Progenitor cell of endocrine pancreas (in vitro differentiated cells): ENCODE measurements at regions not wholly inside any gene's neighbourhood (a gene's known extent, or its start where the extent isn't known, plus 50 kb on each side); places are given as distances from the start of the nearest gene placed in this dataset.

ENCODE experiments used
- DNase-seq: peaks from one replicate; pipeline ENCODE4 v3.0.0; 2021; ENCODE audit warnings: low spot score; ENCODE audit not compliant: unreplicated experiment
- H3K27ac Mint-ChIP-seq: 2 replicates; pipeline ENCODE4 v1.8.0; 2021; ENCODE audit warnings: mild to moderate bottlenecking, moderate library complexity, mixed read lengths
- H3K27me3 Mint-ChIP-seq: 2 replicates; pipeline ENCODE4 v1.8.0; 2021; ENCODE audit warnings: mixed read lengths
- H3K36me3 Mint-ChIP-seq: 2 replicates; pipeline ENCODE4 v1.8.0; 2022; ENCODE audit warnings: mixed read lengths; ENCODE audit not compliant: insufficient read depth
- H3K4me1 Mint-ChIP-seq: 2 replicates; pipeline ENCODE4 v1.8.0; 2021; ENCODE audit warnings: low read depth, mixed read lengths
- H3K4me3 Mint-ChIP-seq: 2 replicates; pipeline ENCODE4 v1.8.0; 2021; ENCODE audit warnings: low read depth, mild to moderate bottlenecking, moderate library complexity, mixed read lengths
- H3K9me3 Mint-ChIP-seq: 2 replicates; pipeline ENCODE4 v1.8.0; 2021; ENCODE audit warnings: low read depth, mixed read lengths
- CTCF ChIP-seq: fragments of 200-600 bp; sonication (generic); IDR thresholded peaks from one replicate; pipeline ENCODE4 v1.5.0; 2021; ENCODE audit warnings: antibody characterized with exemption, mild to moderate bottlenecking; ENCODE audit not compliant: unreplicated experiment

DNA sequence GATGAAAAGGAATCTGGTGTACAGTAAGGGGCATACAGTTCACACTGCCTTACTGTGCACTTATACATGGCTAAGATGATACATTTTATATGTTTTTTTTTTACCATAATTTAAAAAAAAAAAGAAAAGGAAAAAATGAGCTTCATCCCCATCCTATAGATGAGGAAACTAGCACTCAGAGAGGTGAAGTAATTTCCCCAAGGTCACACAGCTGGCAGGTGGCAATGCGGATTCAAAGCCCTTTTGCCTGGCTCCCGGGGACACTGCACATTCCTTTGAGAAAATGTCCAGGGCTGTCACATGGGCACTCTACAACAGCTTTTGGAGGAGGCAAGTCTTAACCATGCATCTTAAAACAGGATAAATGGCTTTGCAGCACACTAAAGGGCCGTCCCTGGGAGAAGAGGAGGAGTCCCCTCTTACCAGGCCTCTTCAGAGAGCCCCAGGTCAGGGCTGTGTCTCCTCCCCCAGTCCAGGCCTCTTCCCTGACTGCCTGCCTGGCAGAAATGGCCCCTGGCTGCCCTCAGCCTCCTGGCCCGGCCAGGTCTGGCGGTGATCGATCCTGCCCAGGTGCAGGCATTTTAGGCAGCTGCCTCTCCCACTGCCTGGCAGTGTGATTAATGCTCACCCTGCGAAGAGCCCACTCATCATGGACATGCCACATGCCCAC is 95.1 kb upstream of the LINGO1 start:
- no peaks in the 10 kb centered on the region for H3K4me1 Mint-ChIP-seq
- TF ChIP-seq CTCF, result no peak
- no peak for DNase-seq
- no peak overlapping the region for H3K4me3 Mint-ChIP-seq
- no peaks in the 10 kb centered on the region for H3K27me3 Mint-ChIP-seq
- no peaks in the 10 kb centered on the region for H3K36me3 Mint-ChIP-seq
- H3K9me3 Mint-ChIP-seq, result no peaks in the 10 kb centered on the region
- no peak overlapping the region for H3K27ac Mint-ChIP-seq

- Mint-ChIP-seq H3K27me3 (no peaks in the 10 kb centered on the region), H3K4me3 (no peak overlapping the region)
- no peak for TF ChIP-seq CTCF
Measured at GRCh38 chr15:77724715-77725114, 92.0 kb upstream of the LINGO1 start.

DNA sequence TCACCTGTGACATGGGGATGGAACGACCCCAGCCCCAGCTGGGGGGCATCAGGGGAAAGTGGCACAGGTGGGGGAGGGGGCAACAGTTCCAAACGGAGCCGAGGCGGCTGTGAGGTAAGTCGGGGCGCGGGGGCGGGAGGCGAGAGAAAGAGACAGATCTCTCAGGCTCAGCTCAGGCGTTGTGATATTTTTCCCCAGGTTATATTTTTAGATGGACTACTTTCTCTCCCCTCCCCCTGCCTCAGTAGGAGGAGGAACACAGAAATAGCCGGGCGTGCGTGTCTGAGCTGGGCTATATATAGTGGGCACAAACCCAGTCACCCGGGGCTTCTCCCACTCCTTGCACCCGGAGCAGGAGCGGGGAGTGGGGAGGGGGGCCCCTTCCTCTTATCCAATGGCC is 91.0 kb upstream of the LINGO1 start:
- TF ChIP-seq CTCF, result no peak
- Mint-ChIP-seq H3K4me1 (no peaks in the 10 kb centered on the region), H3K4me3 (no peak overlapping the region), H3K36me3 (no peaks in the 10 kb centered on the region), H3K27me3 (no peaks in the 10 kb centered on the region), H3K27ac (no peak overlapping the region), H3K9me3 (no peaks in the 10 kb centered on the region)
- no peak for DNase-seq

More at GRCh38 chr15:77724715-77725114, 92.0 kb upstream of the LINGO1 start:
- H3K4me1 Mint-ChIP-seq, result no peaks in the 10 kb centered on the region
- H3K36me3 Mint-ChIP-seq, result no peaks in the 10 kb centered on the region
- DNase-seq, result no peak
- no peaks in the 10 kb centered on the region for H3K9me3 Mint-ChIP-seq
- H3K27ac Mint-ChIP-seq, result no peak overlapping the region

DNA sequence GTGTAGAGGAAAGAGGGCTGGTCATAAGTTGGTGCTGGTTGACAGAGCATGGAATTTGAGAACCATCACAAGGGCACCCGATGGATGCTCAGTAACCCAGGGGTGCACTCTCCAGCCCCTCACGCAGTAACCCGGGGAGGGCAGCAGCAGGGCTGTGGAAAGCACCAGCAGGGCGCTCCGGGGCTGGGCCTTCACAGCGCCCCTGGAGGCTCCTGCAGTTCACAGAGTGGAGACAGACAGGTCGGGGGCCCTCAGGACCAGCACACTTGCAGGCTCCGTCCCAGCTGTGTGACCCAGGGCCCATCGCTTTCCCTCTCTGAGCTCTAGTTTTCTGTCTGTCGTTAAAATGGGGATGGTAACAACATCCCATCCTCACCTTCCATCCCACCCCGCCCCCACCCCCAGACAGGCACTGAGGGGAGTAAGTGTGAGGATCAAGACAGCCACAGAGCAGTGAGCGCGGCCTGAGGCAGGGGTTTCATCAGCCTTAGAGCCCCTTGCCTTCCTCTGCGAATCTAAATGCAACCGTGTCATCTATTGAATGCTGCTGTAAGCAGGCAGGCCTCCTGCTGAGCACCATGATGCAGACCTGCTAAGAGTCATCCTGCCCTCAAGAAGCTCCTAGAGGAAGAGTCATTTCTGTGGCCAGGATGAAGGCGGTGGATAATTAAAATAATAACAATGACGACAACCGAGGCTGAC is 90.2 kb upstream of the LINGO1 start:
- Mint-ChIP-seq H3K27me3 (no peaks in the 10 kb centered on the region), H3K27ac (no peak overlapping the region), H3K4me3 (no peak overlapping the region), H3K4me1 (no peaks in the 10 kb centered on the region), H3K36me3 (no peaks in the 10 kb centered on the region), H3K9me3 (no peaks in the 10 kb centered on the region)
- DNase-seq, result no peak
- TF ChIP-seq CTCF, result no peak

- no peak overlapping the region for H3K4me3 Mint-ChIP-seq
- no peaks in the 10 kb centered on the region for H3K9me3 Mint-ChIP-seq
- H3K4me1 Mint-ChIP-seq, result no peaks in the 10 kb centered on the region
- H3K36me3 Mint-ChIP-seq, result no peaks in the 10 kb centered on the region
- no peak for DNase-seq
- H3K27me3 Mint-ChIP-seq, result no peaks in the 10 kb centered on the region
- TF ChIP-seq CTCF, result no peak
- H3K27ac Mint-ChIP-seq, result no peak overlapping the region
Measured at GRCh38 chr15:77721963-77722362, 89.3 kb upstream of the LINGO1 start.
